Naive thymus-derived CD4-positive, alpha-beta T cell (primary cell): ENCODE measurements at regions not wholly inside any gene's neighbourhood (a gene's known extent, or its start where the extent isn't known, plus 50 kb on each side); places are given as distances from the start of the nearest gene placed in this dataset.

Experiments
- ATAC-seq: fragments of 150-1000 bp; cut with Tn5 transposase; 2 replicates; pipeline ENCODE4 v1.10.0; 2021; ENCODE audit warnings: mild to moderate bottlenecking, moderate library complexity
- CTCF ChIA-PET: fragments of 350-600 bp; sonication (Branson Sonifier 250); formaldehyde crosslinking; loops from one replicate; lab custom pipeline; 2021; ENCODE audit warnings: antibody characterized with exemption; lab: Charles Lee
- POLR2A ChIA-PET: fragments of 350-600 bp; sonication (Branson Sonifier 250); formaldehyde crosslinking; loops from one replicate; lab custom pipeline; 2021; ENCODE audit warnings: antibody characterized with exemption, inconsistent platforms; lab: Charles Lee
- DNase-seq, 9 donors: peaks; one replicate each; pipeline versions ENCODE4 v3.0.0 to v3.0.0-alpha.2; 2020 to 2022; ENCODE audit warnings: mixed read lengths in 1 of 9
- H3K27ac ChIP-seq: one replicate; pipeline ENCODE4 v1.7.0; 2013; ENCODE audit warnings: mild to moderate bottlenecking, low read depth, low read length, moderate library complexity
- H3K27me3 ChIP-seq, 2 donors: one replicate each; pipeline ENCODE4 v1.7.0; 2013; ENCODE audit warnings: low read length in 2 of 2, mild to moderate bottlenecking in 2 of 2, moderate library complexity in 2 of 2; ENCODE audit not compliant: control insufficient read depth in 2 of 2, insufficient read depth in 2 of 2
- H3K36me3 ChIP-seq, 3 experiments: 1 replicate in 2 of 3; 2 replicates in 1 of 3; pipeline ENCODE4 v1.7.0; 2013; ENCODE audit warnings: low read length in 3 of 3, mild to moderate bottlenecking in 3 of 3, moderate library complexity in 1 of 3; ENCODE audit not compliant: insufficient read depth in 3 of 3, control insufficient read depth in 2 of 3
- H3K4me1 ChIP-seq, 2 donors: one replicate each; pipeline ENCODE4 v1.7.0; 2013; ENCODE audit warnings: low read length in 2 of 2, mild to moderate bottlenecking in 2 of 2, moderate library complexity in 1 of 2; ENCODE audit not compliant: control insufficient read depth in 2 of 2, insufficient read depth in 2 of 2
- H3K4me3 ChIP-seq: 2 replicates; pipeline ENCODE4 v1.7.0; 2013; ENCODE audit warnings: mild to moderate bottlenecking, low read length
- H3K9me3 ChIP-seq, 3 experiments: 1 replicate in 2 of 3; 2 replicates in 1 of 3; pipeline ENCODE4 v1.7.0; 2013; ENCODE audit warnings: low read length in 3 of 3; ENCODE audit not compliant: control insufficient read depth in 2 of 3
- H3K27ac Mint-ChIP-seq, 9 donors: one replicate each; pipeline ENCODE4 v1.8.0; 2020 to 2022; ENCODE audit warnings: mixed read lengths in 9 of 9, mild to moderate bottlenecking in 8 of 9, moderate library complexity in 5 of 9, inconsistent platforms in 2 of 9
- H3K27me3 Mint-ChIP-seq, 5 donors: one replicate each; pipeline ENCODE4 v1.8.0; 2021 to 2022; ENCODE audit warnings: mixed read lengths in 5 of 5, mild to moderate bottlenecking in 1 of 5
- H3K36me3 Mint-ChIP-seq, 5 donors: one replicate each; pipeline ENCODE4 v1.8.0; 2020 to 2022; ENCODE audit warnings: mixed read lengths in 5 of 5, mild to moderate bottlenecking in 3 of 5, inconsistent platforms in 1 of 5
- H3K4me1 Mint-ChIP-seq, 7 donors: one replicate each; pipeline ENCODE4 v1.8.0; 2020 to 2022; ENCODE audit warnings: mixed read lengths in 7 of 7, mild to moderate bottlenecking in 3 of 7, inconsistent platforms in 1 of 7
- H3K4me3 Mint-ChIP-seq, 10 donors: one replicate each; pipeline ENCODE4 v1.8.0; 2020 to 2022; ENCODE audit warnings: mild to moderate bottlenecking in 10 of 10, mixed read lengths in 10 of 10, moderate library complexity in 6 of 10, inconsistent platforms in 2 of 10
- H3K9me3 Mint-ChIP-seq, 11 donors: one replicate each; pipeline ENCODE4 v1.8.0; 2020 to 2022; ENCODE audit warnings: mixed read lengths in 11 of 11, mild to moderate bottlenecking in 4 of 11, inconsistent platforms in 1 of 11, moderate library complexity in 1 of 11
- intact Hi-C, 2 donors: fragments of 100-400 bp; cut with micrococcal nuclease; formaldehyde crosslinking; loops; one replicate each; pipeline ENCODE4 v1.15.1; 2023

GRCh38 chr20:6185268-6185667 is 62.4 kb upstream of the FERMT1 start:
- ATAC-seq (no peak), DNase-seq (no peak)
- intact Hi-C loops: no loop called here
- POLR2A ChIA-PET: no interaction called here
- Histone ChIP-seq H3K4me1 (no peaks in the 10 kb centered on the region), H3K36me3 (no peaks in the 10 kb centered on the region), H3K27me3 (peaks cover 0 to 4% of the 10 kb centered on the region in 2 donors), H3K4me3 (no peak overlapping the region), H3K27ac (no peak overlapping the region), H3K9me3 (no peaks in the 10 kb centered on the region)
- no peak overlapping the region for H3K4me3 Mint-ChIP-seq
- no peak overlapping the region for H3K27ac Mint-ChIP-seq
- peaks cover 0 to 3% (median 0%) of the 10 kb centered on the region in 11 donors for H3K9me3 Mint-ChIP-seq
- peaks cover 0 to 42% (median 34%) of the 10 kb centered on the region in 5 donors for H3K27me3 Mint-ChIP-seq
- CTCF ChIA-PET: no interaction called here
- H3K36me3 Mint-ChIP-seq: no peaks in the 10 kb centered on the region
- no peaks in the 10 kb centered on the region for H3K4me1 Mint-ChIP-seq

- intact Hi-C loops: no loop called here
- no peaks in the 10 kb centered on the region for H3K36me3 Mint-ChIP-seq
- Histone ChIP-seq H3K4me3 (no peak overlapping the region), H3K9me3 (no peaks in the 10 kb centered on the region), H3K4me1 (no peaks in the 10 kb centered on the region), H3K36me3 (no peaks in the 10 kb centered on the region), H3K27me3 (peaks cover 0 to 4% of the 10 kb centered on the region in 2 donors), H3K27ac (no peak overlapping the region)
- POLR2A ChIA-PET: no interaction called here
- H3K27me3 Mint-ChIP-seq: peaks cover 0 to 42% (median 34%) of the 10 kb centered on the region in 5 donors
- CTCF ChIA-PET: no interaction called here
- H3K4me1 Mint-ChIP-seq: no peaks in the 10 kb centered on the region
- no peak overlapping the region for H3K27ac Mint-ChIP-seq
- no peak for DNase-seq
- H3K9me3 Mint-ChIP-seq: peaks cover 0 to 3% (median 0%) of the 10 kb centered on the region in 11 donors
- no peak overlapping the region for H3K4me3 Mint-ChIP-seq
- ATAC-seq: no peak
Measured at GRCh38 chr20:6184086-6184485, 61.3 kb upstream of the FERMT1 start.

GRCh38 chr20:6180531-6180930 is 57.7 kb upstream of the FERMT1 start:
- ChIA-PET CTCF (no interaction called here), POLR2A (no interaction called here)
- no peaks in the 10 kb centered on the region for H3K36me3 Mint-ChIP-seq
- Histone ChIP-seq H3K9me3 (no peaks in the 10 kb centered on the region), H3K36me3 (no peaks in the 10 kb centered on the region), H3K4me3 (no peak overlapping the region), H3K27me3 (no peaks in the 10 kb centered on the region), H3K4me1 (no peaks in the 10 kb centered on the region), H3K27ac (no peak overlapping the region)
- H3K4me1 Mint-ChIP-seq: no peaks in the 10 kb centered on the region
- intact Hi-C loops: no loop called here
- H3K27ac Mint-ChIP-seq: no peak overlapping the region
- H3K4me3 Mint-ChIP-seq: no peak overlapping the region
- DNase-seq (no peak), ATAC-seq (no peak)
- H3K27me3 Mint-ChIP-seq: peaks cover 2 to 35% (median 21%) of the 10 kb centered on the region in 5 donors
- H3K9me3 Mint-ChIP-seq: peaks cover 0 to 2% (median 0%) of the 10 kb centered on the region in 11 donors

GRCh38 chr20:6178537-6178936 is 55.7 kb upstream of the FERMT1 start:
- peaks cover 0 to 7% (median 0%) of the 10 kb centered on the region in 11 donors for H3K9me3 Mint-ChIP-seq
- POLR2A ChIA-PET: no interaction called here
- H3K4me3 ChIP-seq: no peak overlapping the region
- H3K4me3 Mint-ChIP-seq: no peak overlapping the region
- no peaks in the 10 kb centered on the region for H3K9me3 ChIP-seq
- H3K27ac Mint-ChIP-seq: no peak overlapping the region
- no peak for DNase-seq
- no peak overlapping the region for H3K27ac ChIP-seq
- ATAC-seq: no peak
- CTCF ChIA-PET: no interaction called here
- no peaks in the 10 kb centered on the region for H3K4me1 Mint-ChIP-seq
- no peaks in the 10 kb centered on the region for H3K36me3 Mint-ChIP-seq
- H3K27me3 ChIP-seq: no peaks in the 10 kb centered on the region
- H3K4me1 ChIP-seq: no peaks in the 10 kb centered on the region
- H3K36me3 ChIP-seq: no peaks in the 10 kb centered on the region
- intact Hi-C loops: no loop called here
- peaks cover 5 to 34% (median 17%) of the 10 kb centered on the region in 5 donors for H3K27me3 Mint-ChIP-seq

GRCh38 chr20:6173481-6173880 is 50.7 kb upstream of the FERMT1 start:
- H3K27me3 ChIP-seq: no peaks in the 10 kb centered on the region
- ChIA-PET CTCF (no interaction called here), POLR2A (no interaction called here)
- no peaks in the 10 kb centered on the region for H3K9me3 ChIP-seq
- intact Hi-C loops: no loop called here
- no peak overlapping the region for H3K27ac ChIP-seq
- no peaks in the 10 kb centered on the region for H3K36me3 ChIP-seq
- Mint-ChIP-seq H3K27ac (no peak overlapping the region), H3K36me3 (no peaks in the 10 kb centered on the region), H3K27me3 (peaks cover 5 to 39% (median 13%) of the 10 kb centered on the region in 5 donors), H3K9me3 (peaks cover 0 to 27% (median 7%) of the 10 kb centered on the region in 11 donors), H3K4me1 (no peaks in the 10 kb centered on the region), H3K4me3 (no peak overlapping the region)
- ATAC-seq (no peak), DNase-seq (no peak)
- no peaks in the 10 kb centered on the region for H3K4me1 ChIP-seq
- H3K4me3 ChIP-seq: no peak overlapping the region
